WERI-Rb-1 (cell line): ENCODE measurements at regions not wholly inside any gene's neighbourhood (a gene's known extent, or its start where the extent isn't known, plus 50 kb on each side); places are given as distances from the start of the nearest gene placed in this dataset.

ENCODE experiments used
- DNase-seq: peaks from one replicate; pipeline ENCODE4 v3.0.0-alpha.2; 2020
- H3K27ac ChIP-seq: fragments of 250-450 bp; sonication (Bioruptor Pico); 2 replicates; pipeline ENCODE4 v1.5.1; 2020; ENCODE audit warnings: mild to moderate bottlenecking, moderate library complexity
- H3K27me3 ChIP-seq: fragments of 250-450 bp; sonication (Bioruptor Pico); 2 replicates; pipeline ENCODE4 v1.5.1; 2021; ENCODE audit warnings: mild to moderate bottlenecking, low read depth, moderate library complexity; ENCODE audit not compliant: insufficient read depth, severe bottlenecking
- H3K36me3 ChIP-seq: fragments of 250-450 bp; sonication (Bioruptor Pico); 2 replicates; pipeline ENCODE4 v1.5.1; 2020; ENCODE audit warnings: mild to moderate bottlenecking, moderate library complexity
- H3K4me3 ChIP-seq: 2 replicates; pipeline ENCODE4 v1.5.1; 2011; ENCODE audit warnings: low read depth, mild to moderate bottlenecking, control low read depth, low read length
- H3K9me3 ChIP-seq: fragments of 250-450 bp; sonication (Bioruptor Pico); 2 replicates; pipeline ENCODE4 v1.5.1; 2021; ENCODE audit warnings: mild to moderate bottlenecking, moderate library complexity; ENCODE audit not compliant: severe bottlenecking
- TF ChIP-seq, protein P1 (sequence below): IDR thresholded peaks from 2 replicates; pipeline ENCODE4 v1.5.1; 2011; ENCODE audit warnings: low read depth, mild to moderate bottlenecking, control low read depth, inconsistent platforms, low read length

DNA sequence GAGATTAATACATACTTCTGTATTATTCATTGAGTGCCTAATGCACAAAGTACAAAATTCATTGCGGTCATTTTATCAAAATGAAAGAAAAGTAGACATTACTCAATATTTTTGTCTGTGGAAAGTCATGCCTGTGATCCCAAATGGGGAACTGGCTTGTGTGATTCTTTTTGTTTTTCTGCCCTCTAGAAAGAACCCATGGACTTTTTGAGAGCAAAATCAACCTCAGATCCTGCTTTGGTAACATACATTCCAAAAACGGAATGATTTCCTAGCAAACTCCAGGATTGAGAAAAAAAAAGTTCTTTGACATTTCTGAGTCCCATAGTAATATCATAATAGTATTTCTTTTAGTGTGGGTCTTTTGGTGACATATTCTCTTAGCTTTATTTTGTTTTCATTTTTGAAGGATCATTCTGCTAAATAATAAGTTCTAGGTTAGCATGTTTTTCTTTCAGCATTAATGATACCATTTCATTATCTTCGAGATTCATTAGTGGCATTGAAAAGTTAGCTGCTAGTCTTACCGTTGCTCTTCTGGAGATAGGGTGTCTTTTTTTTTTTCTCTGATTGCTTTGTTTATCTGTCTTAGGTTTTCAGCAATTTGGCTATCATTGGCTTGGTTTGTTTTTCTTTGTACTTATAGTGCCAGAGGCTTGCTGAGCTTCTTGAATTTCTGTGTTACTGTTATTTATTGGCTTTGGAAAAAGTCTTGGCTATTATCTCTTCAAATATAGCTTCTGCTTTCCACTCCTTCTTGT is 102.4 kb upstream of the CSNK1A1L start:
- Histone ChIP-seq H3K36me3 (no peaks in the 10 kb centered on the region), H3K27me3 (no peaks in the 10 kb centered on the region), H3K9me3 (no peaks in the 10 kb centered on the region), H3K27ac (no peak overlapping the region), H3K4me3 (no peak overlapping the region)
- TF ChIP-seq, protein P1, sequence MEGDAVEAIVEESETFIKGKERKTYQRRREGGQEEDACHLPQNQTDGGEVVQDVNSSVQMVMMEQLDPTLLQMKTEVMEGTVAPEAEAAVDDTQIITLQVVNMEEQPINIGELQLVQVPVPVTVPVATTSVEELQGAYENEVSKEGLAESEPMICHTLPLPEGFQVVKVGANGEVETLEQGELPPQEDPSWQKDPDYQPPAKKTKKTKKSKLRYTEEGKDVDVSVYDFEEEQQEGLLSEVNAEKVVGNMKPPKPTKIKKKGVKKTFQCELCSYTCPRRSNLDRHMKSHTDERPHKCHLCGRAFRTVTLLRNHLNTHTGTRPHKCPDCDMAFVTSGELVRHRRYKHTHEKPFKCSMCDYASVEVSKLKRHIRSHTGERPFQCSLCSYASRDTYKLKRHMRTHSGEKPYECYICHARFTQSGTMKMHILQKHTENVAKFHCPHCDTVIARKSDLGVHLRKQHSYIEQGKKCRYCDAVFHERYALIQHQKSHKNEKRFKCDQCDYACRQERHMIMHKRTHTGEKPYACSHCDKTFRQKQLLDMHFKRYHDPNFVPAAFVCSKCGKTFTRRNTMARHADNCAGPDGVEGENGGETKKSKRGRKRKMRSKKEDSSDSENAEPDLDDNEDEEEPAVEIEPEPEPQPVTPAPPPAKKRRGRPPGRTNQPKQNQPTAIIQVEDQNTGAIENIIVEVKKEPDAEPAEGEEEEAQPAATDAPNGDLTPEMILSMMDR: no peak
- DNase-seq: no peak

DNA sequence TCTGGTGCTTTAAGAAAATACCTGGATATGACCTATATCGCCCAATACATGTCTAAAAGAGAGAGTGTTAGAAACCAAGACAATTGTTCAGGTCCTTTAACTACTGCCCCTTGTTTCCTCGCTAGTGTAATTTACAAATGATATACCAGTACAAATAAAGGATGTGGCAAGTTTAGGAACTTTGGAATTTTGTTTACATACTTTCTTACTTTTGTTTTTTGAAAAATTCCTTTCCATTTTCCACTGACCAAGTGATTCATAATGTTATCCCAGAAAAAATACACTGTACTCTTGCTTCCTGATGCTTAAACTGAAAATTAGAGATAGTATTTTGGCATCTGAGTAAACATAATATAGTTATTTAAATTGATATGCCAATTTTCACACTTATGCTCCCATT is 96.8 kb upstream of the CSNK1A1L start:
- no peak overlapping the region for H3K4me3 ChIP-seq
- no peaks in the 10 kb centered on the region for H3K36me3 ChIP-seq
- DNase-seq: no peak
- TF ChIP-seq, protein P1: no peak
- H3K9me3 ChIP-seq: no peaks in the 10 kb centered on the region
- H3K27ac ChIP-seq: no peak overlapping the region
- no peaks in the 10 kb centered on the region for H3K27me3 ChIP-seq

DNA sequence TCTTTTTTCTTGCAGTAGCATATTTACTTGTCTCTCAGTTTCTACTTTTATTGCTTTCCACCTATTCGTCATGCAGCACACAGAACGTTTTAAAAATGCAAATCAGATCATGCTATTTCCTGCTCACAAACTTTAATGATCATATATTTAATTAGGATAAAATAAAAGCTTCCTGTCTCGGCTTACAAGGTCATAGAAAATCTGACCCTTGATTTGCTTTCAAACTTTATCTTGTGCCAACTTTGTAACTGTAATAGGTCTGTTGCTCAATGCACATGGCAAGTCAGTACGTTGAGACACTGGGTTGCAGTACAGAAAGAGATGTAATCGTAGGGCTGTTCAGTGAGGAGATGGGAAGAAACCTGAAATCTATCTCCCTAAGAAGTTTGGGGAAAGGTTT is 95.6 kb upstream of the CSNK1A1L start:
- no peak overlapping the region for H3K4me3 ChIP-seq
- no peak for DNase-seq
- no peaks in the 10 kb centered on the region for H3K27me3 ChIP-seq
- TF ChIP-seq, protein P1: no peak
- no peak overlapping the region for H3K27ac ChIP-seq
- H3K36me3 ChIP-seq: no peaks in the 10 kb centered on the region
- H3K9me3 ChIP-seq: no peaks in the 10 kb centered on the region

DNA sequence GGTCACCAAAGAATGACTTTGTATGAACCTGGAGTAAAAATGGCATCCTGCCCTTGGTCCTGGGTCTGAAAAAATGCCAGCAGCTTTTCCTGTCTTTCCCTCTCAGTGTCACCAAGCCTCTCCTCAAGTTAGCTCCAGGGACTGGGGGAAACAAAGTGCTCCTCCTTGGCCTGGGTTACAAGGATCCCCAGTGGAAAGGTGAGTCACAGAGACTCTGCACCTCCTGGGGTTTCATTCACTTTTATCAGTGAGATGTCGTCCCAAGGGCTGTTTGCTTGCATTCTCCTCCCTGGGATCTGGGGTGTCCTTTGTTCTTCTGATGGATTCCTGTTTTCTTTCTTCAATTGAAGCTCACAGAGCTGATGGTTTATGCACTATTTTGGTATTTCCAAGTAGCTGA is 93.2 kb upstream of the CSNK1A1L start:
- no peak overlapping the region for H3K27ac ChIP-seq

DNA sequence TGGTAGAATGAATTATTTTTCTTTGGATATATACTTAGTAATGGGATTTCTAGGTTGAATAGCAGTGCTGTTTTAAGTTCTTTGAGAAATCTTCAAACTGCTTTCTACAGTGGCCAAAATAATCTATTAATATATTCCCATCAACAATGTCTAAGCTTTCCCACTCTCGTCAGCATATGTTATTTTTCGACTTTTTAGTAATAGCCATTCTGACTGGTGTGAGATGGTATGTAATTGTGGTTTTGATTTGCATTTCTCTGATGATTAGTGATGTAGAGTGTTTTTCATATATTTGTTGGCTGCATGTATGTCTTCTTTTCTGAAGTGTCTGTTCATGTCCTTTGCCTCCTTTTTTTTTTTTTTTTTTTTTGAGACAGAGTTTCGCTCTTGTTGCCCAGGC is 90.2 kb upstream of the CSNK1A1L start:
- TF ChIP-seq, protein P1: no peak
- no peak overlapping the region for H3K4me3 ChIP-seq
- no peaks in the 10 kb centered on the region for H3K9me3 ChIP-seq
- DNase-seq: no peak
- no peak overlapping the region for H3K27ac ChIP-seq
- no peaks in the 10 kb centered on the region for H3K27me3 ChIP-seq
- H3K36me3 ChIP-seq: no peaks in the 10 kb centered on the region

More for the DNA sequence above, 93.2 kb upstream of the CSNK1A1L start:
- no peak for DNase-seq
- H3K4me3 ChIP-seq: no peak overlapping the region
- TF ChIP-seq, protein P1: no peak
- H3K9me3 ChIP-seq: no peaks in the 10 kb centered on the region
- no peaks in the 10 kb centered on the region for H3K27me3 ChIP-seq
- no peaks in the 10 kb centered on the region for H3K36me3 ChIP-seq

DNA sequence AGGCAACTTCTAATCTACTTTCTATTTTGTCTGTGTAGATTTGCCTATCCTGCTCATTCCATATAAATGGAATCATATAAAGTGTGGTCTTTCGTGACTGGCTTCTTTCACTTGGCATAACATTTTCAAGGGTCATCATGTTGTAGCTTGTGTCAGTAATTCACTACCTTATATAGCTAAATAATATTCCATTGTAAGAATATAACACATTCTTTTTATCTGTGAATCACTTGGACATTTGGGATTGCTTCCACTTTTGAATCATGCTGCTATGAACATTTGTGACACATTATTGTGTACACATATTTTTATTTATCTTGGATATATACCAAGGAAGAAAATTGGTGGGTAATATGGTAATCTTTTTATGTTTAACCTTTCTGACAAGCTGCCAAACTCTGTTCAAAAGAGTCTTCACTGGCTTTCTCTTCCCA is 89.0 kb upstream of the CSNK1A1L start:
- H3K36me3 ChIP-seq: no peaks in the 10 kb centered on the region
- H3K9me3 ChIP-seq: no peaks in the 10 kb centered on the region
- TF ChIP-seq, protein P1: no peak
- H3K27me3 ChIP-seq: no peaks in the 10 kb centered on the region
- no peak overlapping the region for H3K27ac ChIP-seq
- no peak overlapping the region for H3K4me3 ChIP-seq
- DNase-seq: no peak
